Erythroblast (primary cell): ENCODE measurements at regions not wholly inside any gene's neighbourhood (a gene's known extent, or its start where the extent isn't known, plus 50 kb on each side); places are given as distances from the start of the nearest gene placed in this dataset.
"Not testable (repeated sequence)": the region's sequence is repeated elsewhere in the genome, so short reads cannot be mapped to it uniquely, and the experiment has no call there.

Experiments used
- GATA1 ChIP-seq: IDR thresholded peaks from 2 replicates; pipeline ENCODE4 v1.6.1; 2011; ENCODE audit warnings: low read depth, mild to moderate bottlenecking, control low read depth, low read length, moderate library complexity
- POLR2A ChIP-seq: IDR thresholded peaks from 2 replicates; pipeline ENCODE4 v1.6.1; 2011; ENCODE audit warnings: mild to moderate bottlenecking, low read length

DNA sequence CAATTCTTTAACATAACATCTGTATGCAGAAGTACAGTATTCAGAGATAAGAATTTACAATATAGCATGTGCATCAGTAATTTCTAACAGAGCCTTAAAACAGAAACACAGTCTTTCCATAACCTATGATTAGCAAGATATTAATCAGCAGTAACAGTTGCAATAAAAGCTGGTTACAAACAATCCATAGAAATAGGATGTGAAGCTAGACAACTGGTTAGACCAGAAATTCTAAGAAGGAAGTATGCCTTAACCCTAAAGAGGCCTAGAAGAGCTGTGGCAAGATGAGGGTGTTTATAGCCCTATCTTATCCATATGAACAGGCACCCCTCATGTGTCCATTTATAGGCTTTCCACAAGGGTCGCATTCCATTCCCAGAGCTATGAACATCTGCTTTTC lies 492.1 kb upstream of the CBLB start:
- TF ChIP-seq POLR2A, GATA1: not testable (repeated sequence)
